ENCODE measurements at regions not wholly inside any gene's neighbourhood (a gene's known extent, or its start where the extent isn't known, plus 50 kb on each side); places are given as distances from the start of the nearest gene placed in this dataset.

DNA sequence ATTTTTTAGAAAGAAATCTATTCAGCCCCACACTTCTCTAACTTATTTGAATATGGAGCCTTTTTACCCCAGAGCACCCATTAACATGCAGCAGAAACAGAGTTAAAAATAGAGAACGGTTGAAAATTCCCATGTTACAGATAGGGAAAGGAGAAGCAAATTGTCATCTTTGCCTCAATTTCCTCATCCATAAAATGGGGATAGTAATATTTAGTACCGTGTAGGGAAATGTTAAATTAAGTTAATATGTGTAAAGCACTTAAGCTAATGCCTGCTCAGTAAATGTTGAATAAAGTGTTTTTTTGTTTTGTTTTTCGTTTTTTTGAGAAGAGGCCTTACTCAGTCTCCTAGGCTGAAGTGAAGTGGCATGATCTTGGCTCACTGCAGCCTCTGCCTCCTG is 50.3 kb downstream of the NAV1 start:
- DNase-seq: no peak
- no peaks in the 10 kb centered on the region for H3K4me1 ChIP-seq (ENCODE audit: control insufficient read depth in 2 of 3, insufficient read depth in 2 of 3, low read depth in 1 of 3, low read length in 3 of 3)
- H3K36me3 ChIP-seq (ENCODE audit: control insufficient read depth in 2 of 3, insufficient read depth in 3 of 3, low read length in 3 of 3): no peaks in the 10 kb centered on the region
- no peak overlapping the region for H3K9ac ChIP-seq (ENCODE audit: low read length in 3 of 3)
- TF ChIP-seq, protein P1, sequence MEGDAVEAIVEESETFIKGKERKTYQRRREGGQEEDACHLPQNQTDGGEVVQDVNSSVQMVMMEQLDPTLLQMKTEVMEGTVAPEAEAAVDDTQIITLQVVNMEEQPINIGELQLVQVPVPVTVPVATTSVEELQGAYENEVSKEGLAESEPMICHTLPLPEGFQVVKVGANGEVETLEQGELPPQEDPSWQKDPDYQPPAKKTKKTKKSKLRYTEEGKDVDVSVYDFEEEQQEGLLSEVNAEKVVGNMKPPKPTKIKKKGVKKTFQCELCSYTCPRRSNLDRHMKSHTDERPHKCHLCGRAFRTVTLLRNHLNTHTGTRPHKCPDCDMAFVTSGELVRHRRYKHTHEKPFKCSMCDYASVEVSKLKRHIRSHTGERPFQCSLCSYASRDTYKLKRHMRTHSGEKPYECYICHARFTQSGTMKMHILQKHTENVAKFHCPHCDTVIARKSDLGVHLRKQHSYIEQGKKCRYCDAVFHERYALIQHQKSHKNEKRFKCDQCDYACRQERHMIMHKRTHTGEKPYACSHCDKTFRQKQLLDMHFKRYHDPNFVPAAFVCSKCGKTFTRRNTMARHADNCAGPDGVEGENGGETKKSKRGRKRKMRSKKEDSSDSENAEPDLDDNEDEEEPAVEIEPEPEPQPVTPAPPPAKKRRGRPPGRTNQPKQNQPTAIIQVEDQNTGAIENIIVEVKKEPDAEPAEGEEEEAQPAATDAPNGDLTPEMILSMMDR (IDR thresholded peaks at IDR 0.05; ENCODE audit: borderline replicate concordance, extremely low read depth, insufficient read depth): no peak
- H3K27ac ChIP-seq (ENCODE audit: low read depth in 2 of 2, low read length in 2 of 2): no peak overlapping the region
- no peak for FAIRE-seq
- H3K4me3 ChIP-seq (ENCODE audit: low read length in 3 of 3): no peak overlapping the region
- no peaks in the 10 kb centered on the region for H3K9me3 ChIP-seq (ENCODE audit: control insufficient read depth in 2 of 3, insufficient read depth in 1 of 3, low read length in 3 of 3)
- intact Hi-C loops (cut with DNase I): no loop called here
- no peaks in the 10 kb centered on the region for H3K27me3 ChIP-seq (ENCODE audit: control insufficient read depth, insufficient read depth, low read length)

DNA sequence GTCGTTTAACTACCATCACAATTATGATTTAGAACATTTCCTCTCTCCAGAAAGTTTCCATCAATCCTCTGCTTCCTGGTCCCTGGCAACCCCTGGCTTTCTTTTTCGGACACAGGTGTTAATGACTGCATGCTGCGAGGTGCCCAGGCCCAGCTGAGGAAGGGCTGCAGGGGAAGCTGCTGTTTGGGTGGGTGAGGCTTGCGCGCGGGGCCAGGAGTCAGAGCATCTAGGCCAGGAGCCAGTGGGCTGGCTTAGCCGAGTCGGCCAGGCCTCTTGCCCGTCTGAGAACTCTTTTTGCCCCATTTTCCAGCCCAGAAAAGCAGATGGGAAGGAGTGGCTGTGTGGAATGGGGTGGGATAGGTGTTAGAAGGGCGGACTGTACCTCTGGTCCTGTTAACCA is 51.5 kb downstream of the NAV1 start:
- Histone ChIP-seq H3K27ac (ENCODE audit: low read depth in 2 of 2, low read length in 2 of 2) (no peak overlapping the region), H3K36me3 (ENCODE audit: control insufficient read depth in 2 of 3, insufficient read depth in 3 of 3, low read length in 3 of 3) (no peaks in the 10 kb centered on the region), H3K9ac (ENCODE audit: low read length in 3 of 3) (no peak overlapping the region), H3K27me3 (ENCODE audit: control insufficient read depth, insufficient read depth, low read length) (no peaks in the 10 kb centered on the region), H3K4me1 (ENCODE audit: control insufficient read depth in 2 of 3, insufficient read depth in 2 of 3, low read depth in 1 of 3, low read length in 3 of 3) (no peaks in the 10 kb centered on the region), H3K9me3 (ENCODE audit: control insufficient read depth in 2 of 3, insufficient read depth in 1 of 3, low read length in 3 of 3) (no peaks in the 10 kb centered on the region), H3K4me3 (ENCODE audit: low read length in 3 of 3) (no peak overlapping the region)
- TF ChIP-seq, protein P1 (IDR thresholded peaks at IDR 0.05; ENCODE audit: borderline replicate concordance, extremely low read depth, insufficient read depth): no peak
- intact Hi-C loops (cut with DNase I): no loop called here
- DNase-seq (no peak), FAIRE-seq (no peak)

DNA sequence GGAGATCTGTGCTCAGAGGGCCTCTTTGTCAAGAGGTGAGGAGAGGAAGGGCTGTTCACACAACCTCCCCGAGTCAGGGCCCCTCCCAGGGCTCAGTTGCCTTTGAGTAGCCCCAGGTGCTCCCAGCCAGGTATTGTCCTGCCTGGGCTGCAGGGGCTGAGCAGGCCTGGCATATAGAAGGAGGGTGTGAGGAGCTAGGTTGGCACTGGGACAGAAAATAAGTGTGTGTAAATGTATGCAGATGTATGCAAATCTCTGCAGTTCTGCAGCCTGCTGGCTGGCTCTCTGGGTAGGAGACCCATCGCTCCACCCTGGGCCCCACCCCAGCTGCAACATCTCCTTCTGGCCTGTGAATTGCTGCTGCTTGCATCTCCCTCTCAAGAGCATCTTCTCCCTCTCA is 52.4 kb downstream of the NAV1 start:
- FAIRE-seq (no peak), DNase-seq (no peak)
- H3K27me3 ChIP-seq (ENCODE audit: control insufficient read depth, insufficient read depth, low read length): no peaks in the 10 kb centered on the region
- no peak overlapping the region for H3K27ac ChIP-seq (ENCODE audit: low read depth in 2 of 2, low read length in 2 of 2)
- TF ChIP-seq, protein P1 (IDR thresholded peaks at IDR 0.05; ENCODE audit: borderline replicate concordance, extremely low read depth, insufficient read depth): no peak
- H3K9me3 ChIP-seq (ENCODE audit: control insufficient read depth in 2 of 3, insufficient read depth in 1 of 3, low read length in 3 of 3): no peaks in the 10 kb centered on the region
- no peaks in the 10 kb centered on the region for H3K36me3 ChIP-seq (ENCODE audit: control insufficient read depth in 2 of 3, insufficient read depth in 3 of 3, low read length in 3 of 3)
- no peak overlapping the region for H3K4me3 ChIP-seq (ENCODE audit: low read length in 3 of 3)
- no peaks in the 10 kb centered on the region for H3K4me1 ChIP-seq (ENCODE audit: control insufficient read depth in 2 of 3, insufficient read depth in 2 of 3, low read depth in 1 of 3, low read length in 3 of 3)
- H3K9ac ChIP-seq (ENCODE audit: low read length in 3 of 3): no peak overlapping the region
- intact Hi-C loops (cut with DNase I): no loop called here

DNA sequence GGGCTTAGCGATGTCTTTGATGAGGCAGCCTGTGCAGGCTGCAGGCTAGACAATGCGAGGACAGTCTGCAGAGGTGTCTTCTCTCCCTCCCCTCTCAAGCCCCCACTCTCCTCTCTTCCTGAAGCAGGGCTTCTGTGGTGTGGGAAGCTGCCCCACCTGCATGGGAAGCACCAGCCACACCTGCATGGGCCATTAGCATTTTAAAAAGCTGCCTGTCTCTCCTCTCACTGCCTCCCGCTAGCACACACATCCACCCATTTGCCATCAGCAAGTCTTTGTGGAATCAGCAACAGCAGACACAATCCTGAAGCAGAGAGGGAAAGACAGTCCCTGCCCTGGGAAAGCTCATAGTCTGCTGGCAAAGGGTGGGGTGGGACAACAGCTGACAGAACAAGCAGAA is 53.1 kb downstream of the NAV1 start:
- no peaks in the 10 kb centered on the region for H3K4me1 ChIP-seq (ENCODE audit: control insufficient read depth in 2 of 3, insufficient read depth in 2 of 3, low read depth in 1 of 3, low read length in 3 of 3)
- H3K36me3 ChIP-seq (ENCODE audit: control insufficient read depth in 2 of 3, insufficient read depth in 3 of 3, low read length in 3 of 3): no peaks in the 10 kb centered on the region
- no peak for FAIRE-seq
- no peak overlapping the region for H3K4me3 ChIP-seq (ENCODE audit: low read length in 3 of 3)
- TF ChIP-seq, protein P1 (IDR thresholded peaks at IDR 0.05; ENCODE audit: borderline replicate concordance, extremely low read depth, insufficient read depth): no peak
- H3K9me3 ChIP-seq (ENCODE audit: control insufficient read depth in 2 of 3, insufficient read depth in 1 of 3, low read length in 3 of 3): no peaks in the 10 kb centered on the region
- intact Hi-C loops (cut with DNase I): no loop called here
- no peak overlapping the region for H3K9ac ChIP-seq (ENCODE audit: low read length in 3 of 3)
- no peaks in the 10 kb centered on the region for H3K27me3 ChIP-seq (ENCODE audit: control insufficient read depth, insufficient read depth, low read length)
- DNase-seq: no peak
- H3K27ac ChIP-seq (ENCODE audit: low read depth in 2 of 2, low read length in 2 of 2): no peak overlapping the region
